Neural cell (in vitro differentiated cells): ENCODE measurements at regions not wholly inside any gene's neighbourhood (a gene's known extent, or its start where the extent isn't known, plus 50 kb on each side); places are given as distances from the start of the nearest gene placed in this dataset.

ENCODE experiments used
- H2AFZ ChIP-seq: fragments of 200-600, 300-800 bp; sonication (generic), shearing (Covaris generic); 2 replicates; pipeline ENCODE4 v1.6.0; 2014; ENCODE audit warnings: low read depth, mild to moderate bottlenecking, antibody characterized with exemption, low read length, moderate library complexity
- H3F3A ChIP-seq: fragments of 200-600 bp; shearing (Covaris generic); 2 replicates; pipeline ENCODE4 v1.6.1; 2016; ENCODE audit warnings: mild to moderate bottlenecking, moderate library complexity, mixed read lengths, antibody characterized with exemption, low read length; ENCODE audit not compliant: insufficient read depth, poor library complexity, severe bottlenecking
- H3K27ac ChIP-seq: fragments of 200-600, 300-800 bp; sonication (generic), shearing (Covaris generic); 2 replicates; pipeline ENCODE4 v1.5.1; 2014; ENCODE audit warnings: mild to moderate bottlenecking, low read length, moderate library complexity
- H3K27me3 ChIP-seq: fragments of 300-800, 200-600 bp; sonication (generic), shearing (Covaris generic); 2 replicates; pipeline ENCODE4 v1.6.0; 2014; ENCODE audit warnings: mild to moderate bottlenecking, low read depth, low read length, moderate library complexity; ENCODE audit not compliant: insufficient read depth
- H3K36me3 ChIP-seq: fragments of 300-800, 200-600 bp; sonication (generic), shearing (Covaris generic); 2 replicates; pipeline ENCODE4 v1.5.1; 2014; ENCODE audit warnings: mild to moderate bottlenecking, antibody characterized with exemption, low read length, moderate library complexity; ENCODE audit not compliant: insufficient read depth
- H3K4me2 ChIP-seq: fragments of 300-800, 200-600 bp; sonication (generic), shearing (Covaris generic); 2 replicates; pipeline ENCODE4 v1.6.0; 2014; ENCODE audit warnings: mild to moderate bottlenecking, low read length
- H3K4me3 ChIP-seq: fragments of 300-800, 200-600 bp; sonication (generic), shearing (Covaris generic); 2 replicates; pipeline ENCODE4 v1.5.1; 2014; ENCODE audit warnings: mild to moderate bottlenecking, low read length, moderate library complexity
- H3K79me2 ChIP-seq: fragments of 200-600 bp; shearing (Covaris generic); replicated peaks from 2 replicates; pipeline ENCODE4 v1.6.0; 2014; ENCODE audit warnings: mild to moderate bottlenecking, low read length, moderate library complexity; ENCODE audit not compliant: insufficient read depth
- H3K9ac ChIP-seq: fragments of 300-800, 200-600 bp; sonication (generic), shearing (Covaris generic); 2 replicates; pipeline ENCODE4 v1.6.1; 2016; ENCODE audit warnings: mild to moderate bottlenecking, low read length, mixed read lengths
- H3K9me2 ChIP-seq: fragments of 200-600 bp; shearing (Covaris generic); 2 replicates; pipeline ENCODE4 v1.6.1; 2016; ENCODE audit warnings: mild to moderate bottlenecking, low read length, mixed read lengths; ENCODE audit not compliant: insufficient read depth
- H3K9me3 ChIP-seq: fragments of 200-600, 300-800 bp; sonication (generic), shearing (Covaris generic); 2 replicates; pipeline ENCODE4 v1.6.1; 2016; ENCODE audit warnings: mild to moderate bottlenecking, mixed run types, low read length, moderate library complexity, mixed read lengths
- H4K20me1 ChIP-seq: fragments of 200-600 bp; shearing (Covaris generic); 2 replicates; pipeline ENCODE4 v1.6.1; 2016; ENCODE audit warnings: mild to moderate bottlenecking, mixed run types; ENCODE audit not compliant: insufficient read depth
- EP300 ChIP-seq: fragments of 450-650 bp; conservative IDR thresholded peaks from 2 replicates; pipeline ENCODE4 v1.6.1; 2014; ENCODE audit warnings: antibody characterized with exemption, mild to moderate bottlenecking, moderate library complexity; ENCODE audit not compliant: poor library complexity, severe bottlenecking
- EZH2 ChIP-seq: fragments of 200-600, 300-800 bp; shearing (Covaris generic), sonication (generic); IDR thresholded peaks from 2 replicates; pipeline ENCODE4 v1.6.1; 2014; ENCODE audit warnings: antibody characterized with exemption, low read length, borderline replicate concordance, mild to moderate bottlenecking; ENCODE audit not compliant: insufficient read depth, poor library complexity, severe bottlenecking
- MXI1 ChIP-seq: fragments of 450-650 bp; conservative IDR thresholded peaks from 2 replicates; pipeline ENCODE4 v1.6.1; 2014; ENCODE audit warnings: antibody characterized with exemption, mild to moderate bottlenecking; ENCODE audit not compliant: poor library complexity, severe bottlenecking
- POLR2AphosphoS5 ChIP-seq: IDR thresholded peaks from 2 replicates; pipeline ENCODE4 v1.6.1; 2012
- RAD21 ChIP-seq: fragments of 450-650 bp; conservative IDR thresholded peaks from 2 replicates; pipeline ENCODE4 v1.6.1; 2014; ENCODE audit warnings: antibody characterized with exemption, mild to moderate bottlenecking, moderate library complexity
- REST ChIP-seq: IDR thresholded peaks from 2 replicates; pipeline ENCODE4 v1.6.1; 2012; ENCODE audit warnings: borderline replicate concordance
- SMC3 ChIP-seq: fragments of 450-650 bp; conservative IDR thresholded peaks from 2 replicates; pipeline ENCODE4 v1.6.1; 2014; ENCODE audit warnings: antibody characterized with exemption, mild to moderate bottlenecking, moderate library complexity; ENCODE audit not compliant: poor library complexity
- TAF1 ChIP-seq: IDR thresholded peaks from 2 replicates; pipeline ENCODE4 v1.6.1; 2012; ENCODE audit warnings: low read depth
- TF ChIP-seq, protein P1 (sequence below): fragments of 450-650 bp; IDR thresholded peaks from 2 replicates; pipeline ENCODE4 v1.5.1; 2014; ENCODE audit warnings: antibody characterized with exemption, mild to moderate bottlenecking, moderate library complexity; ENCODE audit not compliant: poor library complexity, severe bottlenecking

DNA sequence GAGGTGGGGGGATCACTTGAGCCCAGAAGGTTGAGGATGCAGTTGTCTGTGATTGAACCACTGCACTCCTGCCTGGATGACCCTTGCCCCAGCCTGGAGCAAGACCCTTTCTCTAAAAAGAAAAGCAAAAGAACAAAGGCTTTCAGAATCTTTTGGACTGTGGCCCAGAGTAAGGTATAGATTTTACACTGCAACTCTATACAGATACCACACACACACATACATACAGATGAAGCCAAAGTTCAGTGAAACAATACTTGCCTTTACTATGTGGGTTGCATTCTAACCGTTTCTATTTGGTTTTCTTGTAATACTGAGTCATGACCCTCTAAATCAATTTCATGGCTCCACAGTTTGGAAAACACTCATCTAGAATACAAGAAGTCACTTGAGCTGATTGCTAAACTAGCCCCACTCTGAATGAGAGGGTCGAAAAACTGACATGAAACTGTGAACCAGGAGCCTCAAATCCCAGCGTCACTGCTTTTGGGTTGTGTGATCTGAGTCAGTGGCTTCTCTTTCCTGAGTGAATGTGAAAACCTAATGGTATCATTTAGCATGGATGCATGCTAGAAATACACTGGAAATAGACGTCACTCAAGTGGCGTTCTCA is 756.1 kb downstream of the UQCRFS1 start:
- Histone ChIP-seq H3K9ac (no peak overlapping the region), H3K27me3 (no peaks in the 10 kb centered on the region), H3K79me2 (no peaks in the 10 kb centered on the region), H4K20me1 (no peaks in the 10 kb centered on the region), H3K9me2 (no peaks in the 10 kb centered on the region), H3K27ac (no peak overlapping the region), H3K4me3 (no peak overlapping the region), H3K4me2 (no peak overlapping the region), H3K9me3 (no peaks in the 10 kb centered on the region), H3F3A (no peaks in the 10 kb centered on the region), H2AFZ (no peak overlapping the region), H3K36me3 (no peaks in the 10 kb centered on the region)
- no peak for TF ChIP-seq TAF1
- TF ChIP-seq REST: peak; percentile 38

DNA sequence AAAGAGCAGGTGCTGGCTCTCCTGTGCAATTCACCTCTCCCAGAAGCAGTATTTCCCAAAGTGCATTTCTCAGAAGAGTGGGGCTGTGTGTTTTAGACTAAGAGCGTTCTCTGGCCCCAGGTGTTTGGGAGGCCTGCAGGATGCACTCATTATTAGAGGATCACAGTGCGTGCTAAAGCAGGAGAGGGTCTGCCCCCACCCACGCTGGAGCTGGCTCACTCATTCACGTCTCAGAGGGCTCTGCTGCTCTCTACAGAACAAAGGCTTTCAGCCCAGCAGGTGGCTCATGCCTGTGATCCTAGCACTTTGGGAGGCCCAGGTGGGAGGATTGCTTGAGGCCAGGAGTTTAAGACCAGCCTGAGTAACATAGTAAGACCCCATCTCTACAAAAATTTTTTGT is 756.7 kb downstream of the UQCRFS1 start:
- TF ChIP-seq TAF1 (no peak), RAD21 (no peak), REST (no peak), POLR2AphosphoS5 (no peak), SMC3 (no peak), MXI1 (no peak), EP300 (no peak), EZH2 (no peak)
- TF ChIP-seq, protein P1, sequence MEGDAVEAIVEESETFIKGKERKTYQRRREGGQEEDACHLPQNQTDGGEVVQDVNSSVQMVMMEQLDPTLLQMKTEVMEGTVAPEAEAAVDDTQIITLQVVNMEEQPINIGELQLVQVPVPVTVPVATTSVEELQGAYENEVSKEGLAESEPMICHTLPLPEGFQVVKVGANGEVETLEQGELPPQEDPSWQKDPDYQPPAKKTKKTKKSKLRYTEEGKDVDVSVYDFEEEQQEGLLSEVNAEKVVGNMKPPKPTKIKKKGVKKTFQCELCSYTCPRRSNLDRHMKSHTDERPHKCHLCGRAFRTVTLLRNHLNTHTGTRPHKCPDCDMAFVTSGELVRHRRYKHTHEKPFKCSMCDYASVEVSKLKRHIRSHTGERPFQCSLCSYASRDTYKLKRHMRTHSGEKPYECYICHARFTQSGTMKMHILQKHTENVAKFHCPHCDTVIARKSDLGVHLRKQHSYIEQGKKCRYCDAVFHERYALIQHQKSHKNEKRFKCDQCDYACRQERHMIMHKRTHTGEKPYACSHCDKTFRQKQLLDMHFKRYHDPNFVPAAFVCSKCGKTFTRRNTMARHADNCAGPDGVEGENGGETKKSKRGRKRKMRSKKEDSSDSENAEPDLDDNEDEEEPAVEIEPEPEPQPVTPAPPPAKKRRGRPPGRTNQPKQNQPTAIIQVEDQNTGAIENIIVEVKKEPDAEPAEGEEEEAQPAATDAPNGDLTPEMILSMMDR: no peak
- H3K4me2 ChIP-seq: no peak overlapping the region
- H3K27me3 ChIP-seq: no peaks in the 10 kb centered on the region
- no peaks in the 10 kb centered on the region for H3K9me3 ChIP-seq
- no peak overlapping the region for H3K9ac ChIP-seq
- H3K79me2 ChIP-seq: no peaks in the 10 kb centered on the region
- no peak overlapping the region for H3K4me3 ChIP-seq
- no peaks in the 10 kb centered on the region for H4K20me1 ChIP-seq
- no peaks in the 10 kb centered on the region for H3F3A ChIP-seq
- no peaks in the 10 kb centered on the region for H3K9me2 ChIP-seq
- no peak overlapping the region for H3K27ac ChIP-seq
- H3K36me3 ChIP-seq: no peaks in the 10 kb centered on the region
- H2AFZ ChIP-seq: no peak overlapping the region
